Epidermal melanocyte (primary cell): ENCODE measurements at regions not wholly inside any gene's neighbourhood (a gene's known extent, or its start where the extent isn't known, plus 50 kb on each side); places are given as distances from the start of the nearest gene placed in this dataset.

ENCODE experiments used
- DNase-seq: peaks from one replicate; pipeline ENCODE4 v3.0.0; 2011; ENCODE audit warnings: low spot score; ENCODE audit not compliant: insufficient read length

- DNase-seq, result no peak
Measured at GRCh38 chr19:30879225-30879624, 470.0 kb downstream of the TSHZ3 start.

GRCh38 chr19:30878495-30878894 is 470.7 kb downstream of the TSHZ3 start:
- DNase-seq, result no peak

- DNase-seq, result no peak
Measured at GRCh38 chr19:30877661-30878113, 471.5 kb downstream of the TSHZ3 start.

GRCh38 chr19:30873691-30874090 is 475.5 kb downstream of the TSHZ3 start:
- no peak for DNase-seq

GRCh38 chr19:30873003-30873402 is 476.2 kb downstream of the TSHZ3 start:
- no peak for DNase-seq

GRCh38 chr19:30871979-30872378 is 477.3 kb downstream of the TSHZ3 start:
- no peak for DNase-seq

GRCh38 chr19:30870876-30871275 is 478.4 kb downstream of the TSHZ3 start:
- DNase-seq, result no peak

- DNase-seq, result no peak
Measured at GRCh38 chr19:30865511-30865910, 483.7 kb downstream of the TSHZ3 start.

- no peak for DNase-seq
Measured at GRCh38 chr19:30864391-30865215, 484.6 kb downstream of the TSHZ3 start.

- DNase-seq, result no peak
Measured at GRCh38 chr19:30862876-30863275, 486.4 kb downstream of the TSHZ3 start.

- no peak for DNase-seq
Measured at GRCh38 chr19:30861919-30862318, 487.3 kb downstream of the TSHZ3 start.

- no peak for DNase-seq
Measured at GRCh38 chr19:30857966-30858490, 485.8 kb downstream of the ZNF536 start.

GRCh38 chr19:30857388-30857787 is 485.2 kb downstream of the ZNF536 start:
- no peak for DNase-seq

GRCh38 chr19:30856786-30857185 is 484.6 kb downstream of the ZNF536 start:
- DNase-seq, result no peak

- DNase-seq, result no peak
Measured at GRCh38 chr19:30856376-30856775, 484.2 kb downstream of the ZNF536 start.

- no peak for DNase-seq
Measured at GRCh38 chr19:30855442-30855841, 483.3 kb downstream of the ZNF536 start.

GRCh38 chr19:30854661-30855060 is 482.5 kb downstream of the ZNF536 start:
- DNase-seq, result no peak

GRCh38 chr19:30854207-30854606 is 482.0 kb downstream of the ZNF536 start:
- no peak for DNase-seq

- no peak for DNase-seq
Measured at GRCh38 chr19:30853036-30853435, 480.9 kb downstream of the ZNF536 start.

- no peak for DNase-seq
Measured at GRCh38 chr19:30852168-30852567, 480.0 kb downstream of the ZNF536 start.

- no peak for DNase-seq
Measured at GRCh38 chr19:30851646-30852045, 479.5 kb downstream of the ZNF536 start.

GRCh38 chr19:30848636-30849425 is 476.6 kb downstream of the ZNF536 start:
- DNase-seq, result no peak
